HG03460 (cell line): ENCODE measurements at regions not wholly inside any gene's neighbourhood (a gene's known extent, or its start where the extent isn't known, plus 50 kb on each side); places are given as distances from the start of the nearest gene placed in this dataset.

Experiments
- ATAC-seq: cut with Tn5 transposase; IDR thresholded peaks from one replicate; pipeline ENCODE4 v1.9.1; 2021; ENCODE audit not compliant: unreplicated experiment

DNA sequence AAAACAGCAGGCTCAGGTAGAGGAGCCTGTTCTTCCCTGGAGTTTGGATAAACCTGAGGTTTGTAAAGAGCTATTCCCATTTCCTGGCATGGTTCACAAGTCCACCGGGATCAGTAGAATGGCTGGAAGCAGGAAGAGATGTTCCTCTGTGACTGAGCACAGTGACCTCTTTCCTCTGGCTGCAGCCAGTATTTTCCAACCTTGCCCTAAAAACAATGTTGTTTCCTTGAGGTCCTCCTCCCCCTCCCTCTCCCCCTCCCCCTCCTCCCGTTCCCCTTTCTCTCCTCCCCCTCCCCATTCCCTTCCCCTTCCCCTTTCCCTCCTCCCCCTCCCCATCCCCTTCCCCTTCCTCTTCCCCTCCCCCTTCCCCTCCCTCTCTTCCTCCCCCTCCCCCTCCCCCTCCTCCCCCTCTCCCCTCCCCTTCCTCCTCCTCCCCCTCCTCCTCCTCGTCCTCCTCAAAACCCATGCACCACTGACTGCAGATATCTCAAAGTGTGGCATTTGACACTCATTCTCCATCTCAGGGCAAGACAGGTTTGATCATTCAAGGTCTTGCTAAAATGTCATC is 58.9 kb upstream of the MON1B start:
- no peak for ATAC-seq

DNA sequence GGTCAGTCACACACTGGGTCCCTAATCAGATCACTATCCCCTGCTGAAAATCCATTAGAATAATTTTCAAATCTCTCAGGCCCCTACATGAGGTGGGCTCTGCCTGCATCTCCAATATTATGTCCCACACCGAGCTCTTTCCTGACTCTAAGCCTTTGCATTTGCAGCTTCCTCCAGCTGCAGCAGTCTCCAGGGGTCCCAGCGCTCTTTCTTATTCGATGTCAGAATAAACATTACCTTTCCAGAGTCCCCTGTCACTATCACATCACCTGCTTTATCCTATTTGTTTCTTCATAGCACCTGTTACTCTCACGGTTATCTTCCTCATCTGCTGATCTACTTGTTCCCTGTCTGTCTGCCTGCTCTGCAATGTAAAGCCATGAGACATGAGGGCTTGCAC is 57.3 kb upstream of the MON1B start:
- no peak for ATAC-seq

DNA sequence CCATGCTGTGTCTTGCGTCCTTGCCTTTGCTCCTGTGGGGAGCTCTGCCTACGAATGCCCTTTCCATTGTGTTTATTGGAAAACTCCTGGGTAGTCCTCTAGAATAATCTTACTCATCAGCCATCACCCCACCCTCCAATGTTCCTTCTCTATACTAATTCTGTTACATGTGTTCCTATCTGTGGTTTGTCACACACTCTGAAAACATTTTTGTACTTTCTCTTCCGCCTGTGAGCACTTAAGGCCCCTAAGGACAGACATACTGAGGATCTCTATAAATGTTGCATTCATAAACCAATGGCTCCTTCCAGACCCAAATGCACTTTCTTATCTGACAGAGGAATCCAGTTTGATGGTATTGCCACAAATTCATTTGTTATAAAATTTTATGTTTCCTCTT is 53.9 kb upstream of the MON1B start:
- no peak for ATAC-seq
